ENCODE measurements at regions not wholly inside any gene's neighbourhood (a gene's known extent, or its start where the extent isn't known, plus 50 kb on each side); places are given as distances from the start of the nearest gene placed in this dataset.

- TF ChIP-seq EZH2 (IDR thresholded peaks at IDR 0.05; ENCODE audit: borderline replicate concordance, insufficient read depth, low read depth, low read length, poor library complexity, severe bottlenecking), result no peak
- TF ChIP-seq, protein P1, sequence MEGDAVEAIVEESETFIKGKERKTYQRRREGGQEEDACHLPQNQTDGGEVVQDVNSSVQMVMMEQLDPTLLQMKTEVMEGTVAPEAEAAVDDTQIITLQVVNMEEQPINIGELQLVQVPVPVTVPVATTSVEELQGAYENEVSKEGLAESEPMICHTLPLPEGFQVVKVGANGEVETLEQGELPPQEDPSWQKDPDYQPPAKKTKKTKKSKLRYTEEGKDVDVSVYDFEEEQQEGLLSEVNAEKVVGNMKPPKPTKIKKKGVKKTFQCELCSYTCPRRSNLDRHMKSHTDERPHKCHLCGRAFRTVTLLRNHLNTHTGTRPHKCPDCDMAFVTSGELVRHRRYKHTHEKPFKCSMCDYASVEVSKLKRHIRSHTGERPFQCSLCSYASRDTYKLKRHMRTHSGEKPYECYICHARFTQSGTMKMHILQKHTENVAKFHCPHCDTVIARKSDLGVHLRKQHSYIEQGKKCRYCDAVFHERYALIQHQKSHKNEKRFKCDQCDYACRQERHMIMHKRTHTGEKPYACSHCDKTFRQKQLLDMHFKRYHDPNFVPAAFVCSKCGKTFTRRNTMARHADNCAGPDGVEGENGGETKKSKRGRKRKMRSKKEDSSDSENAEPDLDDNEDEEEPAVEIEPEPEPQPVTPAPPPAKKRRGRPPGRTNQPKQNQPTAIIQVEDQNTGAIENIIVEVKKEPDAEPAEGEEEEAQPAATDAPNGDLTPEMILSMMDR (IDR thresholded peaks at IDR 0.05), result no peak
Observed at GRCh38 chr13:84684804-84685203, 802.5 kb upstream of the SLITRK1 start.

All from B cell (primary cell).